ENCODE measurements at regions not wholly inside any gene's neighbourhood (a gene's known extent, or its start where the extent isn't known, plus 50 kb on each side); places are given as distances from the start of the nearest gene placed in this dataset.
A peak's percentile ranks its signal among the peaks of the same experiment; 100 is the strongest.

- ATAC-seq (no peak), DNase-seq (ENCODE audit: low read depth, low spot score) (no peak)
- Histone ChIP-seq H3K9me3 (ENCODE audit: control insufficient read depth, insufficient read depth, low read depth, low read length) (peaks cover 4% of the 10 kb centered on the region; the same call in 1 of the 2 replicates), H3K36me3 (ENCODE audit: control insufficient read depth, insufficient read depth, low read length) (no peaks in the 10 kb centered on the region), H3K4me1 (ENCODE audit: control insufficient read depth, insufficient read depth, low read length) (peaks cover 21% of the 10 kb centered on the region), H3K4me3 (ENCODE audit: low read depth in 2 of 2, low read length in 2 of 2) (no peak overlapping the region), H3K27ac (ENCODE audit: low read length) (peak overlapping the region; percentile 56; the same call in 1 of the 2 replicates), H3K27me3 (ENCODE audit: control insufficient read depth, insufficient read depth, low read length) (no peaks in the 10 kb centered on the region)
- intact Hi-C loops (cut with micrococcal nuclease; ENCODE audit: unreplicated experiment) (no loop called here), in situ Hi-C loops (cut with HindIII; ENCODE audit: low pct_unique_long_range_greater_than_20kb, low sequenced_read_pairs) (no loop called here)
- ChIA-PET CTCF (no interaction called here), POLR2A (no interaction called here)
- TF ChIP-seq CTCF (IDR thresholded peaks at IDR 0.05) (no peak), REST (IDR thresholded peaks at IDR 0.05; ENCODE audit: insufficient read depth in 1 of 2, low read depth in 2 of 2, low read length in 1 of 2) (no peak), TCF7L2 (IDR thresholded peaks at IDR 0.05; ENCODE audit: low read depth, low read length) (no peak), POLR2AphosphoS5 (IDR thresholded peaks at IDR 0.05; ENCODE audit: low read depth, low read length) (no peak), SIN3A (IDR thresholded peaks at IDR 0.05; ENCODE audit: borderline replicate concordance, insufficient read depth, low read depth, low read length) (no peak)
- BruUV-seq (replicated peaks) = no TSS peak
Observed at GRCh38 chr13:32828711-32829110, 187.5 kb upstream of the KL start.

- intact Hi-C loops (cut with micrococcal nuclease; ENCODE audit: unreplicated experiment) (no loop called here), in situ Hi-C loops (cut with HindIII; ENCODE audit: low pct_unique_long_range_greater_than_20kb, low sequenced_read_pairs) (no loop called here)
- peak; percentile 12 for ATAC-seq
- ChIA-PET POLR2A (no interaction called here), CTCF (no interaction called here)
- H3K27ac ChIP-seq (ENCODE audit: low read length) = peak overlapping the region; percentile 56
- peaks cover 9% of the 10 kb centered on the region; the same call in 1 of the 2 replicates for H3K9me3 ChIP-seq (ENCODE audit: control insufficient read depth, insufficient read depth, low read depth, low read length)
- no peak for DNase-seq (ENCODE audit: low read depth, low spot score)
- no peak for TF ChIP-seq CTCF (IDR thresholded peaks at IDR 0.05)
- TF ChIP-seq SIN3A (IDR thresholded peaks at IDR 0.05; ENCODE audit: borderline replicate concordance, insufficient read depth, low read depth, low read length) = no peak
- no peak for TF ChIP-seq TCF7L2 (IDR thresholded peaks at IDR 0.05; ENCODE audit: low read depth, low read length)
- no peak for TF ChIP-seq REST (IDR thresholded peaks at IDR 0.05; ENCODE audit: insufficient read depth in 1 of 2, low read depth in 2 of 2, low read length in 1 of 2)
- no peak for TF ChIP-seq POLR2AphosphoS5 (IDR thresholded peaks at IDR 0.05; ENCODE audit: low read depth, low read length)
- no peaks in the 10 kb centered on the region for H3K27me3 ChIP-seq (ENCODE audit: control insufficient read depth, insufficient read depth, low read length)
- peaks cover 20% of the 10 kb centered on the region for H3K4me1 ChIP-seq (ENCODE audit: control insufficient read depth, insufficient read depth, low read length)
- H3K36me3 ChIP-seq (ENCODE audit: control insufficient read depth, insufficient read depth, low read length) = no peaks in the 10 kb centered on the region
- BruUV-seq (replicated peaks) = no TSS peak
- peak overlapping the region in 1 of 2 experiments; percentile 28; a peak in 1 of 4 replicates for H3K4me3 ChIP-seq (ENCODE audit: low read depth in 2 of 2, low read length in 2 of 2)
Observed at GRCh38 chr13:32829269-32829668, 187.0 kb upstream of the KL start.

All from Panc1 (cell line).